ENCODE measurements at regions not wholly inside any gene's neighbourhood (a gene's known extent, or its start where the extent isn't known, plus 50 kb on each side); places are given as distances from the start of the nearest gene placed in this dataset.
A peak's percentile ranks its signal among the peaks of the same experiment; 100 is the strongest.

DNA sequence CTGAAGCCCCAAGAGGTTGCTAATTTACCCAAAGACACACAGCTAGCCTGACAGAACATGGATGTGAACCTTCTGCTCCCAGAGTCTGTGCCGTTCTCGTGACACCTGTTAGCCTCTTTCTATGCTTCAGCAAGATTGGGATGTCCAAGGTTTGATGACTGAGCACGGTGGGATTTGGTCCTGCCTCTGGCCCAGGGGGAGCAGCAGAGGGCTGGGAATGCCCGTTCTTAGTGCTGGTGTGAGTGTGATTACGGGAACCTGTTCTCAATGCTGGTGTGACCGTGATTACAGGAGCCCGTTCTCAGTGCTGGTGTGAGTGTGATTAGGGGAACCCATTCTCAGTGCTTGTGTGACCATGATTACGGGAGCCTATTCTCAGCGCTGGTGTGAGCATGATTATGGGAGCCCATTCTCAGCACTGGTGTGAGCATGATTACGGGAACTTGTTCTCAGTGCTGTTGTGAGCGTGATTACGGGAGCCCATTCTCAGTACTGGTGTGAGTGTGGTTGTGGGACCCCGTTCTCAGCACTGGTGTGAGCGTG, 67.3 kb upstream of the SNTG2 start:
- Mint-ChIP-seq H3K9me3 (ENCODE audit: low read depth) (peaks cover 7% of the 10 kb centered on the region), H3K4me3 (ENCODE audit: low read depth) (no peak overlapping the region), H3K4me1 (ENCODE audit: low read depth) (no peaks in the 10 kb centered on the region), H3K27ac (no peak overlapping the region), H3K36me3 (ENCODE audit: insufficient read depth) (no peaks in the 10 kb centered on the region), H3K27me3 (peaks cover 36% of the 10 kb centered on the region)
- peak; percentile 1 for DNase-seq (ENCODE audit: low spot score, unreplicated experiment)
- TF ChIP-seq, protein P1, sequence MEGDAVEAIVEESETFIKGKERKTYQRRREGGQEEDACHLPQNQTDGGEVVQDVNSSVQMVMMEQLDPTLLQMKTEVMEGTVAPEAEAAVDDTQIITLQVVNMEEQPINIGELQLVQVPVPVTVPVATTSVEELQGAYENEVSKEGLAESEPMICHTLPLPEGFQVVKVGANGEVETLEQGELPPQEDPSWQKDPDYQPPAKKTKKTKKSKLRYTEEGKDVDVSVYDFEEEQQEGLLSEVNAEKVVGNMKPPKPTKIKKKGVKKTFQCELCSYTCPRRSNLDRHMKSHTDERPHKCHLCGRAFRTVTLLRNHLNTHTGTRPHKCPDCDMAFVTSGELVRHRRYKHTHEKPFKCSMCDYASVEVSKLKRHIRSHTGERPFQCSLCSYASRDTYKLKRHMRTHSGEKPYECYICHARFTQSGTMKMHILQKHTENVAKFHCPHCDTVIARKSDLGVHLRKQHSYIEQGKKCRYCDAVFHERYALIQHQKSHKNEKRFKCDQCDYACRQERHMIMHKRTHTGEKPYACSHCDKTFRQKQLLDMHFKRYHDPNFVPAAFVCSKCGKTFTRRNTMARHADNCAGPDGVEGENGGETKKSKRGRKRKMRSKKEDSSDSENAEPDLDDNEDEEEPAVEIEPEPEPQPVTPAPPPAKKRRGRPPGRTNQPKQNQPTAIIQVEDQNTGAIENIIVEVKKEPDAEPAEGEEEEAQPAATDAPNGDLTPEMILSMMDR (IDR thresholded peaks at IDR 0.05; ENCODE audit: unreplicated experiment), result no peak

DNA sequence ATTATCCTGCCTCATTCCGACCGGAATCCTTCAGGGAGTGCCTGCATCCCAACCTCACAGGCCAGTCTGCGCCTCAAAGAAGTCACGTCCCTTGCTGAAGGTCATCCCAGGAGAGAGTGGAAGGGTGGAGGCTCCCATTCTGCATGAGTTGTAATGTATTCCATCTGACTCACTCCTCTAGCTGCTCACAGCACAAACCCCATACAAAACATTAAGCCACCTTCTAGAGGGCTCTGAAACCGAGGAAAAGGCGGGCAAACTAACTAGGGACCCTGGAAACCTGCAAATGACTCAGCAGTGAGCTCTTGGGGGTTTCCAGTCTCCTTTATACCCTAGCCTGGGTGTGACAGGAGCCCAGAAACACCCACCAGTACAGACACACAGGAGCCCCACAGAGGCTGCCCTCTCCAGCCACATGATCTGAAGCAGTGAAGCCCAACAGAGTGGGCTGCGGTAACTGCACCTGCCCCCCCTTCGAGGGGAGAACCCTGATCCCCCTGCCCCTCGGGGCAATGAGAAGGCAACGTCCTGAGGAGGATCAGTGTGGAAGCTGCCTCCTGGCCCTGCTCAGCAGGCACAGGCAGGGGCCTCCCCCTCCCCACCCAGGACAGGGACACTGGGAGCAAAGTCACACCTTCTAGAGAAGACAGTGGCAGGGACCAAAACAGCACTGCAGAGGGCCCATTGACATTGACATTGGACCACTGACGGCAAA, 69.3 kb upstream of the SNTG2 start:
- H3K9me3 Mint-ChIP-seq (ENCODE audit: low read depth), result peaks cover 7% of the 10 kb centered on the region

DNA sequence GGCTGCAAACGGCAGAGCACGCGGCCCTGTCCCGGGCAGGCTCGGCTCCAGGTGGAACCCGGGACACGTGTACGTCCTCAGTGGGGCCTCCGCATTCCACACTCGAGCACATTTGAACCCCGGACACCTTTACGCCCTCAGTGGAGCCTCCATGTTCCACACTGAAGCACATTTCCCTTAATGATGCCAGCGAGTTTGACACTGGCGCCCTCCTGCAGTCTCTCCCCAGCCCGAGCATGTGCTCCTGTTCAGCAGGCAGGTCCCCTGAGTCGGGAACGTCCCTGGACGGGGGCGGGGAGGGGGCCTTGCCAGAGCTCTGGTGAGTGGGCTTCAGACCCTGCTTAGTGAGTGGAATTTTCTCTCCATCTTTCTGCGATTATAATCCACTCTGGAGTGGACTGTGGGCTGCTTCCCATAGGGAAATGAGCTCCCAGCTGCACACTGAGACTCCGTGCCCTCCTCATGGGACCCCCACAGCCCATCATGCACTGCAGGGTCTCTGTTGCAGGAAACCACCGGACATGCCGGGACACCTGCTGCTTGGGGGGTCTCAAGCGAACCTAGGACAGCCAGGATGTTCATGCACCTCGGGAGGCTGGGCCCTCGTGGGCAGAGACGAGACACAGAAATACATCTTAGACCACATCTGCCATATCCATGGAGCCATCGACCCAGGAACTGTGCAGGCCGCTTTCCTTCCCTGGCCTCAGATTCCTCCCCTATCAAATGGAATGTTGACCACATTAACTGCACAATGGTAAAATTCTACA, 70.3 kb upstream of the SNTG2 start:
- H3K27ac Mint-ChIP-seq, result no peak overlapping the region
- peaks cover 34% of the 10 kb centered on the region for H3K27me3 Mint-ChIP-seq
- peaks cover 7% of the 10 kb centered on the region for H3K9me3 Mint-ChIP-seq (ENCODE audit: low read depth)
- peak; percentile 3 for DNase-seq (ENCODE audit: low spot score, unreplicated experiment)
- no peak overlapping the region for H3K4me3 Mint-ChIP-seq (ENCODE audit: low read depth)
- H3K4me1 Mint-ChIP-seq (ENCODE audit: low read depth), result no peaks in the 10 kb centered on the region
- TF ChIP-seq, protein P1 (IDR thresholded peaks at IDR 0.05; ENCODE audit: unreplicated experiment), result no peak
- no peaks in the 10 kb centered on the region for H3K36me3 Mint-ChIP-seq (ENCODE audit: insufficient read depth)

More for the DNA sequence above, 69.3 kb upstream of the SNTG2 start:
- H3K27me3 Mint-ChIP-seq, result peaks cover 33% of the 10 kb centered on the region
- H3K4me1 Mint-ChIP-seq (ENCODE audit: low read depth), result no peaks in the 10 kb centered on the region
- no peak overlapping the region for H3K4me3 Mint-ChIP-seq (ENCODE audit: low read depth)
- no peak overlapping the region for H3K27ac Mint-ChIP-seq
- peak; percentile 3 for DNase-seq (ENCODE audit: low spot score, unreplicated experiment)
- TF ChIP-seq, protein P1 (IDR thresholded peaks at IDR 0.05; ENCODE audit: unreplicated experiment), result no peak
- no peaks in the 10 kb centered on the region for H3K36me3 Mint-ChIP-seq (ENCODE audit: insufficient read depth)

DNA sequence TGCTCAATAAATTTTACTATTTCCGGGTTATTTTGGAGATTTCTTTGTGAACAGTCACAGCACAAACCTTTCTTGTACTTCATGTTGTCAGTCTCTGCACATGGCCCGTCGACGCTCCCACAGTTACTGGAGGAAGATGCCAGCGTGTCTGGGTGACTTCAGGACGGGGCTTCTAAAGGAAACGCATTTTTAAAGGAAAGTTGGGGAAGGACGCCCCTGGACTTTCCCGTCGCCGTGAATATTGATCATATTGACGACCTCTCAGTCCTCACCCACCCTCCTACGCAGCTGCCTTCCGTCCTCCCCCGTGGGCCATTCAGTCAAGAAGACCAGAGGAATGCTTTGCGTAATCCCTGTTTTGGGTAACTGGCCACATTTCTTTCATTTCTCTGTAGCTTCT, 71.1 kb upstream of the SNTG2 start:
- H3K4me3 Mint-ChIP-seq (ENCODE audit: low read depth), result no peak overlapping the region
- H3K4me1 Mint-ChIP-seq (ENCODE audit: low read depth), result no peaks in the 10 kb centered on the region
- H3K36me3 Mint-ChIP-seq (ENCODE audit: insufficient read depth), result no peaks in the 10 kb centered on the region
- peaks cover 29% of the 10 kb centered on the region for H3K27me3 Mint-ChIP-seq
- DNase-seq (ENCODE audit: low spot score, unreplicated experiment), result no peak
- TF ChIP-seq, protein P1 (IDR thresholded peaks at IDR 0.05; ENCODE audit: unreplicated experiment), result no peak
- peaks cover 7% of the 10 kb centered on the region for H3K9me3 Mint-ChIP-seq (ENCODE audit: low read depth)
- H3K27ac Mint-ChIP-seq, result no peak overlapping the region

DNA sequence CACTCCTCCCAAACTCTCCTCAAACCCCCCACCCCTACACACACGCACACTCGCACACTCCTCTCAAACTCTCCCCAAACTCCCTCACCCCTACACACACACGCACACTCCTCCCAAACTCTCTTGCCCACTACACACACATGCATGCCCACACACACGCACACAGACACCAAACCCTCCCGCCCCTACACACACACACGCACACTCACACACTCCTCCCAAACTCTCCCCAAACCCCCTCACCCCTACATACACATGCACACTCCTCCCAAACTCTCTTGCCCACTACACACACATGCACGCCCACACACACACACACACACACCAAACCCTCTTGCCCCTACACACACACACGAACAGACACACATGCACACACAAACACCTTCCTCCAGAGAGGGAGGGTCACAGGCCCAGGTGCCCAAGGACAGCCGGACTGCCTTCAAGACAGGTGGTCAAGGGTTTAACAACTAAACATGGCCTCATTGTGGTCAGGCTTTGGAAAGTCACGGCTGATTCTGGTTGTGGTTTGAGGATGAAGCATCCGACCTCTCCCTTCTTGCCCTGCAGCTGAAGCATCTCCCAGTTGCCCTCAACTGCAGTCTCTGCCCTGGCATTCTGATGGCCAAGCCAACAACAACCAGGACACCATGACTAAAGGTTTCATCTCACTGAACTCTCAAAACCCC, 72.3 kb upstream of the SNTG2 start:
- DNase-seq (ENCODE audit: low spot score, unreplicated experiment), result peak; percentile 3
- Mint-ChIP-seq H3K4me3 (ENCODE audit: low read depth) (no peak overlapping the region), H3K9me3 (ENCODE audit: low read depth) (peaks cover 7% of the 10 kb centered on the region), H3K36me3 (ENCODE audit: insufficient read depth) (no peaks in the 10 kb centered on the region), H3K27ac (peak overlapping the region; percentile 57), H3K4me1 (ENCODE audit: low read depth) (no peaks in the 10 kb centered on the region), H3K27me3 (peaks cover 17% of the 10 kb centered on the region)
- TF ChIP-seq, protein P1 (IDR thresholded peaks at IDR 0.05; ENCODE audit: unreplicated experiment), result no peak
